Sigmoid colon (tissue), 6 donors: ENCODE measurements at regions not wholly inside any gene's neighbourhood (a gene's known extent, or its start where the extent isn't known, plus 50 kb on each side); places are given as distances from the start of the nearest gene placed in this dataset.

Experiments
- DNase-seq: peaks from one replicate; pipeline ENCODE4 v3.0.0-alpha.2; 2019
- H3K27ac ChIP-seq, 4 donors: fragments of 200-600 bp; sonication (generic); one replicate each; pipeline ENCODE4 v1.5.1; 2016 to 2019; ENCODE audit warnings: mild to moderate bottlenecking in 1 of 4
- H3K27me3 ChIP-seq, 3 donors: fragments of 200-600 bp; sonication (generic); one replicate each; pipeline ENCODE4 v1.5.1; 2019; ENCODE audit warnings: mild to moderate bottlenecking in 1 of 3
- H3K36me3 ChIP-seq, 4 donors: fragments of 200-600 bp; sonication (generic); one replicate each; pipeline ENCODE4 v1.5.1; 2016 to 2019
- H3K4me1 ChIP-seq, 4 donors: fragments of 200-600 bp; sonication (generic); one replicate each; pipeline ENCODE4 v1.5.1; 2017 to 2019
- H3K4me3 ChIP-seq, 4 donors: fragments of 200-600 bp; sonication (generic); one replicate each; pipeline ENCODE4 v1.5.1; 2017 to 2019; ENCODE audit warnings: mild to moderate bottlenecking in 2 of 4, moderate library complexity in 1 of 4
- H3K9me3 ChIP-seq, 4 donors: fragments of 200-600 bp in 3 of 4; sonication (generic) in 3 of 4; one replicate each; pipeline versions ENCODE4 v1.5.1 to v1.6.1; 2013 to 2019
- CTCF ChIP-seq, 4 experiments: fragments of 450-650 bp in 3 of 4; fragments of 200-600 bp in 1 of 4; IDR thresholded peaks; one replicate each; pipeline ENCODE4 v1.5.1; 2016 to 2019; ENCODE audit warnings: antibody characterized with exemption in 4 of 4, mild to moderate bottlenecking in 3 of 4, moderate library complexity in 2 of 4
- EP300 ChIP-seq, 4 donors: sonication (generic); formaldehyde crosslinking; IDR thresholded peaks; one replicate each; pipeline ENCODE4 v1.6.1; 2017; ENCODE audit warnings: antibody characterized with exemption in 4 of 4
- POLR2A ChIP-seq, 2 donors: fragments of 450-650 bp; IDR thresholded peaks; one replicate each; pipeline ENCODE4 v1.6.1; 2016; ENCODE audit warnings: antibody characterized with exemption in 2 of 2, mild to moderate bottlenecking in 2 of 2, moderate library complexity in 2 of 2
- POLR2AphosphoS5 ChIP-seq, 4 donors: sonication (generic); formaldehyde crosslinking; IDR thresholded peaks; one replicate each; pipeline ENCODE4 v1.6.1; 2017; ENCODE audit warnings: antibody characterized with exemption in 4 of 4
- WGBS, 2 donors: extraction: QIAGEN DNeasy Blood & Tissue Kit; methylation state at CpG; one replicate each; pipeline ENCODE4 v1.1.7; 2013; 5-methylcytosine and 5-hydroxymethylcytosine counted together
- intact Hi-C: fragments of 100-400 bp; cut with DNase I; formaldehyde crosslinking; loops from one replicate; pipeline ENCODE4 v1.15.1; 2023
- donor health status: healthy with polysubstance abuse.
- donor health status: healthy.

DNA sequence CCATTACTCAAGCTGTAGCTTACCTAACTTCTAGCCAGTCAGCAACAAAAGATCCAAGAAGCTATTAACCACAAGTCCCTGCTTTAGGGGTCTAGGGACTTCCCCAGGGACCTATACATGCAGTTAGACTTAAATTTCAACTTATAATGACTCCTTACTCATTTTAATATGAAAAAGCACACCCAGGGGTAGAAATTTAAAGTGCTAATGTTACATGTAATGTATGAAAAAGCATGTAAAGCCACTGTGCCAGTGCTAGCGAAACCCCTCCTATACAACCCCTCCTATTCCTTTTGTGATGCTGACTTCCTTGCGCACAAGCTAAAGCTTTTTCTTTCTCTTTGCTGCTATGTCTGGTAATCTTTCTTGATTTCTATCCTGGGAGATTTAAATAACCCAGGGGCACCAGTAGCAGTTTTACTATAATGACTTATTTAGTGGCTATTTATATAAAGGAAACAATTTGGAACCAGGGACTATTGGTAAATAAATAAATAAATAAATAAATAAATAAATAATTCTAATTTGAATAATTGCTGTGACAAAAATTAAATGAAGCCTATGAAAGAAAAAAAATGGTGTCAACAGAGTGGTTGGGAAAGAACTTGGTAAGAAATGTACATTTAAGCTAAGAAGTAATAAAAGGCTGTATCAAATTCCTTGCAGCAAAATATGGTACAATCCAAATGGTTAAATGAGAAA is 110.5 kb upstream of the MAGI2 start:
- TF ChIP-seq EP300 (IDR thresholded peaks at IDR 0.05) (no peak), CTCF (IDR thresholded peaks at IDR 0.05) (no peak), POLR2AphosphoS5 (IDR thresholded peaks at IDR 0.05) (no peak), POLR2A (IDR thresholded peaks at IDR 0.05) (no peak)
- H3K36me3 ChIP-seq, result no peaks in the 10 kb centered on the region

GRCh38 chr7:79555571-79555970 is 102.1 kb upstream of the MAGI2 start:
- no peaks in the 10 kb centered on the region for H3K4me1 ChIP-seq
- H3K4me3 ChIP-seq, result no peak overlapping the region
- TF ChIP-seq POLR2AphosphoS5 (IDR thresholded peaks at IDR 0.05), result no peak
- TF ChIP-seq CTCF (IDR thresholded peaks at IDR 0.05), result no peak
- TF ChIP-seq POLR2A (IDR thresholded peaks at IDR 0.05), result no peak
- no peaks in the 10 kb centered on the region for H3K27me3 ChIP-seq
- intact Hi-C loops, result no loop called here
- no peak overlapping the region for H3K27ac ChIP-seq
- 90 to 93% methylated on average over 1 of the region's 1 CpG for WGBS, 2 donors
- DNase-seq, result no peak
- no peaks in the 10 kb centered on the region for H3K9me3 ChIP-seq
- H3K36me3 ChIP-seq, result no peaks in the 10 kb centered on the region

More for the DNA sequence above, 110.5 kb upstream of the MAGI2 start:
- Histone ChIP-seq H3K27ac (no peak overlapping the region), H3K27me3 (no peaks in the 10 kb centered on the region), H3K4me3 (no peak overlapping the region), H3K9me3 (no peaks in the 10 kb centered on the region), H3K4me1 (no peaks in the 10 kb centered on the region)
- intact Hi-C loops, result loop anchor here (10.0 kb wide), 1 partner anchor 59 kb away; no protein-coding TSS in a partner anchor
- DNase-seq, result no peak
- WGBS, 2 donors, result 98 to 99% methylated on average over 2 of the region's 2 CpGs

- Histone ChIP-seq H3K27me3 (no peaks in the 10 kb centered on the region), H3K27ac (no peak overlapping the region), H3K36me3 (no peaks in the 10 kb centered on the region), H3K4me3 (no peak overlapping the region), H3K4me1 (no peaks in the 10 kb centered on the region), H3K9me3 (no peaks in the 10 kb centered on the region)
- no peak for TF ChIP-seq CTCF (IDR thresholded peaks at IDR 0.05)
- TF ChIP-seq POLR2A (IDR thresholded peaks at IDR 0.05), result no peak
- TF ChIP-seq POLR2AphosphoS5 (IDR thresholded peaks at IDR 0.05), result no peak
- no peak for TF ChIP-seq EP300 (IDR thresholded peaks at IDR 0.05)
- DNase-seq, result no peak
- WGBS, 2 donors, result 85 to 88% methylated on average over 6 of the region's 6 CpGs
- intact Hi-C loops, result no loop called here
Observed at GRCh38 chr7:79553811-79554555, 100.5 kb upstream of the MAGI2 start.

- no peak overlapping the region for H3K27ac ChIP-seq
- TF ChIP-seq CTCF (IDR thresholded peaks at IDR 0.05), result no peak
- TF ChIP-seq POLR2A (IDR thresholded peaks at IDR 0.05), result no peak
- no peak for TF ChIP-seq EP300 (IDR thresholded peaks at IDR 0.05)
- TF ChIP-seq POLR2AphosphoS5 (IDR thresholded peaks at IDR 0.05), result no peak
- no peak overlapping the region for H3K4me3 ChIP-seq
- no peaks in the 10 kb centered on the region for H3K4me1 ChIP-seq
- H3K27me3 ChIP-seq, result no peaks in the 10 kb centered on the region
- no peak for DNase-seq
- intact Hi-C loops, result no loop called here
- H3K36me3 ChIP-seq, result no peaks in the 10 kb centered on the region
- no peaks in the 10 kb centered on the region for H3K9me3 ChIP-seq
Observed at GRCh38 chr7:79552463-79552862, 99.0 kb upstream of the MAGI2 start.
